Activated T-helper 1 cell treated with anti-CD3 and anti-CD28 coated beads, Interleukin-12 subunit alpha, Interleukin-12 subunit beta, Interleukin-2, Interleukin-4 antibody, amounts not matched to agents 30 ng/mL and 10 ng/mL and 1 ng/mL, durations not matched to agents 14 hours and 24 hours and 36 hours (primary cell): ENCODE measurements at regions not wholly inside any gene's neighbourhood (a gene's known extent, or its start where the extent isn't known, plus 50 kb on each side); places are given as distances from the start of the nearest gene placed in this dataset.

Experiments
- DNase-seq: peaks from one replicate; pipeline ENCODE4 v3.0.0; 2021; ENCODE audit warnings: low spot score
- H3K27ac Mint-ChIP-seq: one replicate; pipeline ENCODE4 v1.8.0; 2021; ENCODE audit warnings: mild to moderate bottlenecking, mixed read lengths
- H3K27me3 Mint-ChIP-seq: one replicate; pipeline ENCODE4 v1.8.0; 2022; ENCODE audit warnings: mild to moderate bottlenecking, moderate library complexity, mixed read lengths; ENCODE audit not compliant: insufficient read depth
- H3K36me3 Mint-ChIP-seq: one replicate; pipeline ENCODE4 v1.8.0; 2021; ENCODE audit warnings: low read depth, mixed read lengths
- H3K4me1 Mint-ChIP-seq: one replicate; pipeline ENCODE4 v1.8.0; 2021; ENCODE audit warnings: low read depth, mixed read lengths
- H3K4me3 Mint-ChIP-seq: one replicate; pipeline ENCODE4 v1.8.0; 2021; ENCODE audit warnings: mild to moderate bottlenecking, moderate library complexity, mixed read lengths
- H3K9me3 Mint-ChIP-seq: one replicate; pipeline ENCODE4 v1.8.0; 2021; ENCODE audit warnings: mixed read lengths
- intact Hi-C: fragments of 100-400 bp; cut with micrococcal nuclease; formaldehyde crosslinking; loops from one replicate; pipeline ENCODE4 v1.15.1; 2024

DNA sequence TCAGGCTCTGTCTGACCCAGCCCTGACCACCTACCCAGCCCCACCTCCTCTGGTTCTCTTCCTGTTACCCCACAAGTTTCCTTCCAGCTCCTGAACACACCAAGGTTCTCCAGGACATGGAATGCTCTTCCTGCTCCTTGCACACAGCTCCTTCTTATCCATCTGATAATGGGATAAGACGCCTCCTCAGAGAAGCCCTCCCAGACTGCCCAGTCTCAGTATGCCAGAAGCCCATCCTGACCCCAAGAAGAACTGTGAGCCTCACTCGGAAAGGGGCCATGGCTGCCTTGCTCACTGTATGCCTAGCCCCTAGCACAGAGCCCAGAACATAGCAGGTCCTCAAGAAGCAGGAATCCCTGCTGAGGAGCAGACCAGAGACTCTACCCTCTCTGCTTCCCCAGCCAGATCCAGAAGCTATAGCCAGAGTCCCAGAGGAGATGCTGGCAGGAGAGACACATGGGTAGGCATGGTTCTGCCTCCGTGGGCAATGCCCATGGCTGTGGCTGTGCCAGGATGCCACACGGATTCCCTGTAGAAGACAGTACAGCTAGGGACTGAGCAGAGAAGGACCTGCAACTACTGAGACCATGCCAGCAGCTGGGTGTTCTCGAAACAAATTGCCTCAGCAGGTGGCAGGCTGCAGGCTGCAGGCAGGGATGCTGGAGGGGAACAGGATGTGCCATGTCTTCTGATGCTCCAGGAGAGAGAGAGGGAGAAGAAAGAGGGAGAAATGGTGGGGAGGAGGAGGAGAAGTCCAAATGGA lies 74.0 kb upstream of the LINGO1 start:
- H3K27me3 Mint-ChIP-seq = no peaks in the 10 kb centered on the region
- H3K9me3 Mint-ChIP-seq = no peaks in the 10 kb centered on the region
- no peaks in the 10 kb centered on the region for H3K4me1 Mint-ChIP-seq
- intact Hi-C loops = no loop called here
- DNase-seq = no peak
- H3K27ac Mint-ChIP-seq = no peak overlapping the region
- H3K36me3 Mint-ChIP-seq = no peaks in the 10 kb centered on the region
- no peak overlapping the region for H3K4me3 Mint-ChIP-seq

DNA sequence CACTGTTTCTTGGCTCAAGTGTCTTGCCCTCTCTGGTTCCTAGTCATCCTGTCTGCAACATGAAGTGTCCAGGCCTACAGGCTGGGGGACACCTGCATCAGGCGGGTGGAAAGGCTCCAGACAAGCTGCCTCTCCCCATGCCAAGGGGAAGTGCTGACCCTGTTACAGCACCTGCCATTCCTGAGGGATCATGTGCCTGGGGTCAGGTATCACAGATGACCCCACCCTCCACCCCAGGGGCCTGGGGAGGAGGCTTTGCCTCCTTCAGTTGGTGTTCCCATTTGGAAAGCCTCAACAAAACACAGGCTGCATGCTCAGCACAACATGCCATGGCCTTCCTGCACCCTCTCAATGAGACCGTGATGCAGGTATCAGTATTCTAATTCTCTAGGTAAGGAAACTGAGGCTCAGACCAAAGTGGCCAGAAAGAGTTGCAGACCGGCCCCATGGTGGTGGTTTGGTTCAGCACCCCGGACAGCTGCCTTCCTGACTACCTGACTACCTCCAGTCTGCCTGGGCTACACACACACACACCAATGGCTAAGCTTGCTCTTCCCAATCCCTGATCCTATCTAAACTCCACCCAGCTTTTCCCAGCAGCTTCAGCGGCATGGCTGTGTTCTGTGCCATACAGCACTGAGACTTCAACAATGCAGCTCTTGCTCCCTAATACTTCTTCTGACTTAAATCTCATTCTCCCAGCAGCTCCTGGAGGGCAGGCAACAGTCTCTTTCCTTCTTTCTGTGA lies 69.7 kb upstream of the LINGO1 start:
- no peak overlapping the region for H3K27ac Mint-ChIP-seq
- H3K9me3 Mint-ChIP-seq = peaks cover 5% of the 10 kb centered on the region
- no peak for DNase-seq
- H3K27me3 Mint-ChIP-seq = no peaks in the 10 kb centered on the region
- no peak overlapping the region for H3K4me3 Mint-ChIP-seq
- no peaks in the 10 kb centered on the region for H3K4me1 Mint-ChIP-seq
- no peaks in the 10 kb centered on the region for H3K36me3 Mint-ChIP-seq
- intact Hi-C loops = no loop called here

DNA sequence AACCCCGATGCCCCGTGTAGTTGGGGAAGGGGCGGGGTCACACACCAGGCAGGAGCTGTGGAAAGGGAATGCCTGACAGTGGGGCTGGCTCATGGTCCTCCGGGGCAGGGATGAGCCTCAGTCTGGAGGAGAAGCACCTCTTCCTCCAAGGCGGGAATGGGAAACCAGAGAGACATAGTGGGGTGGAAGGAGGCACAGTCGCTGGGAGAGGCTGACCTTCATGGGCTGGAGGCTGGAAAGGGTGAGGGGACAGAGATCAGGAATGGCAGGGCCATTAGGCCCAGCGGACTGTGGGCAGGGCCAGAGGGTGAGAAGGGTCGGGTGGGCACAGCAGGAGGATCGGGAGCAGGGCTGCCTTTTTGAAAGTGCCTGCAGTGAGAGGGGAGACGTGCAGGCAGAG lies 65.8 kb upstream of the LINGO1 start:
- no peak for DNase-seq
- intact Hi-C loops = no loop called here
- Mint-ChIP-seq H3K4me1 (no peaks in the 10 kb centered on the region), H3K9me3 (peaks cover 5% of the 10 kb centered on the region), H3K4me3 (no peak overlapping the region), H3K36me3 (no peaks in the 10 kb centered on the region), H3K27me3 (no peaks in the 10 kb centered on the region), H3K27ac (no peak overlapping the region)

DNA sequence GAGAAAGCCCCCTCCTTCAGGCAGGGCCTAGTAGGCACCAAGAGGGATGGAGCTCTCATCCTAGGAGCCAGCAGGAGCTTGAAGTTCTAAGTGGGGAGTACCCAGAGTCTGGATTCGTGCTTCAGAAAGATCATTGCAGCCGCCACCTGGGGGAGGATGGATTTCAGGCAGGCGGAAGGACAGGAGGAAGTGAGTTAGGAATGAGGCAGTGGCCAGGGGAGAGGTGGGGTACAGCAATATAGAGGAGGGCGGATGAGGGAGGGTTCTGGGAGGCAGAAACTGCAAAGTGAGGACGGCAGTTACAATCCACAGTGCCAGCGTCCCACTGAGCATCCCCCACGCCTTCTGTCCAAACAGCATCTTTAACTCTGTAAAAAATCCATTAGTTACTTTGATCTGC lies 65.2 kb upstream of the LINGO1 start:
- H3K9me3 Mint-ChIP-seq = peaks cover 5% of the 10 kb centered on the region
- H3K36me3 Mint-ChIP-seq = no peaks in the 10 kb centered on the region
- intact Hi-C loops = no loop called here
- H3K27me3 Mint-ChIP-seq = peaks cover 2% of the 10 kb centered on the region
- DNase-seq = no peak
- no peak overlapping the region for H3K27ac Mint-ChIP-seq
- H3K4me1 Mint-ChIP-seq = no peaks in the 10 kb centered on the region
- H3K4me3 Mint-ChIP-seq = no peak overlapping the region

DNA sequence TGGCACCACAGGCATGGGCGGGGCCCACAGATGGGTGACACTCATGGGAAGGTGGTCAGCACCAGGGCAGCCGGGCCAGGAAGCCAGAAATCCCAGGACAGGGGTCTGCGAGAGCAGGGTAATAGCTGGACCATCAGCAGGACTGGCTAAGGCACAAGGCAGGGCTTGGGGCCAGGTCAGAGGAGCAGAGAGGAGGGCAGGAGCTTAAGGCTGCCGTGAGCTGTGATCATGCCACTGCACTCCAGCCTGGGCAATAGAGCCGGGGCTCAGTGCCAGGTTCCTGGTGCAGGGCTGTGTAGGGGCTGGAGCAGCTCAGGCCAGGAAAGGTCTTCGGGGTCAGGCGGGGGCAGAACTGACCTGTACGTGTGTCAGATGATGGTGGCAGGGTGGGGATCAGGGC lies 64.2 kb upstream of the LINGO1 start:
- Mint-ChIP-seq H3K9me3 (peaks cover 5% of the 10 kb centered on the region), H3K27ac (no peak overlapping the region), H3K27me3 (peaks cover 3% of the 10 kb centered on the region), H3K4me1 (no peaks in the 10 kb centered on the region), H3K4me3 (no peak overlapping the region), H3K36me3 (no peaks in the 10 kb centered on the region)
- DNase-seq = no peak
- intact Hi-C loops = no loop called here

DNA sequence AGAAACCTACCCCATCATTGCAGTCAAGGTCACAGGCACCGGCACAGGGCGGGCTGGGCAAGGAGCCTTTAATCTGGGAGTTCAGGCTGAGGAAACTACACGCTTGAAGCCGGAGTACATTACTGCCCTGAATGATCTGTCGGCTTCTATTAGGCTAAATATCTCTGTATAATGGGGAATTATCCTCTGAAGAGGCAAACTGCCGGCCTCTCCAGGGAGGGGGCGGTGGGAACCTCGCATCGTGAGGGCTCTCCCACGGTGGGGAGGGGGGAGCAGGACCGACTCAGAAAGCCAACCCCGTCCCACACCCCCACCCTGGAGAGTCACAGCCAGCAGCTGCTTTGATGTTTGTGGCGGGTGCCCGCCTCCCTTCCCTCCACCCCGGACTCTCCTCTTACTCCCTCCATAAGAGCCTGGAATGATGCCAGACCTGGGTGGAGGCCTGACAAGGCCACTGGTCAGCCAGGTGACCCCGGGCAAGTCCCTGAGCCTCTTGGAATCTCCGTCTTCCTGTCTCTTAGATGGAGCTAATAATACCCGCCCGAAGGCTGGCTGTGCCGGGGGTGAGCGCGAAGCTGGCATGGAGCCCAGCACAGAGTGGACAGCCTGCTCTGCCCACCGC lies 63.4 kb upstream of the LINGO1 start:
- Mint-ChIP-seq H3K27ac (no peak overlapping the region), H3K9me3 (peaks cover 5% of the 10 kb centered on the region), H3K27me3 (peaks cover 3% of the 10 kb centered on the region), H3K4me1 (no peaks in the 10 kb centered on the region), H3K4me3 (no peak overlapping the region), H3K36me3 (no peaks in the 10 kb centered on the region)
- intact Hi-C loops = no loop called here
- DNase-seq = no peak

DNA sequence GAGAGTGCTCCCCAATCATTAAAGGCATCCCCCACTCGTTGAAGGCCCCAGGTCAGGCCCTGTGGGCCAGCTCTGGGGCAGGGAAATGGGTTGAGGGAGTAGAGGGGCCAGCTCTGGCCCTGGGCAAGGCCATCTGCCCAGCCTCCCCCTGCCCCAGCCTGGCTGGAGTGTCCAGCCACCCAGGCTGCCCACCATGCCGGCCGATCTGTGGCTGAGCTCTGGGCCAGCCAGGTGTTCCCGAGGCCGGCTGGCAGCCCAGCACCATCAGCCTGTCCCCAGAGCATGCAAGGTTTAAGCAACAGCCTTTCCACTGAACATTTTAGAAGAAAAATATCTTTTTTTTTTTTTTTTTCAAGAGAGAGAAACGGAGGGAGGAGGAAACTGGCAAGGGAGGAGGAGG lies 62.8 kb upstream of the LINGO1 start:
- Mint-ChIP-seq H3K27ac (no peak overlapping the region), H3K36me3 (no peaks in the 10 kb centered on the region), H3K4me3 (no peak overlapping the region), H3K9me3 (peaks cover 5% of the 10 kb centered on the region), H3K27me3 (peaks cover 3% of the 10 kb centered on the region), H3K4me1 (no peaks in the 10 kb centered on the region)
- DNase-seq = no peak
- intact Hi-C loops = no loop called here

DNA sequence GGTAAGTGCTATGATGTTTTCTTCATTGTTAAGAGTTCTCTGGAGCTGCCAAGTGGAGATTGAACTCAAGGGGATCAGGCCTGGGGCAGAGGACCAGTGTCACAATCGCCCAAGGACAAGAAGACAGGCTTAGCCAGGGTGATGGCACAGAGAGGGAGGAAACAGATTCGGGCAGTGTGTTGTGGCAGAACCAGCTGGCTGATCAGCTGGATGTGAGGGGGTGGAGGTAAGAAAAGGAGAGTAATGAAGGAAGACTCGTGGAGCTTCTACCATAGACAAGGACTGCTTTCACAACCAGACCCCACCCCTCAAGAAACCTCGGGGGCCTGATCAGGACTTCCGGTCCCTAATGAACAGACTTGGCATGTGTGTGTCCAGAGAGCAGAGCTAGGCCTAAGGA lies 60.9 kb upstream of the LINGO1 start:
- Mint-ChIP-seq H3K36me3 (no peaks in the 10 kb centered on the region), H3K4me1 (no peaks in the 10 kb centered on the region), H3K4me3 (no peak overlapping the region), H3K9me3 (no peaks in the 10 kb centered on the region), H3K27ac (no peak overlapping the region), H3K27me3 (peaks cover 3% of the 10 kb centered on the region)
- no peak for DNase-seq
- intact Hi-C loops = no loop called here

DNA sequence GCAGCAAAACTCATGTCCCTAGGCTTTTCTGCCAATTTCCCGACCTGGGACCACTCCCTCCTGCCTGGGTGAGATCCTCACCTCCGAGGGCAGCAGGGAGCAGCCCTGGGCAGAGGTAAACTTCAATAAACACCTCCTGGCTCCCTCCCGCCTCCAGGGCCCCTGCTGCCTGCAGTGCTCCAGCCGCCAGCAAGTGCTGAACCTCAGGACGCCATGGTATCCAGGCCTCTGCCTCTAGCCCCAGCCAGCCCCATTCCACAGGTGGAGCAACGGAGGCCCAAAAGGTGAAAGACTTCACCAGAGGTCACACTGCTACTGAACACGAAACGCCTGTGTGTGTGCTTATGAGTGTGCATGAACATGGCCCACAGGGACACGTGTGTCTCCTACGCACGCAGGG lies 59.9 kb upstream of the LINGO1 start:
- Mint-ChIP-seq H3K27ac (no peak overlapping the region), H3K4me1 (no peaks in the 10 kb centered on the region), H3K27me3 (peaks cover 3% of the 10 kb centered on the region), H3K36me3 (no peaks in the 10 kb centered on the region), H3K9me3 (no peaks in the 10 kb centered on the region), H3K4me3 (no peak overlapping the region)
- DNase-seq = no peak
- intact Hi-C loops = no loop called here

DNA sequence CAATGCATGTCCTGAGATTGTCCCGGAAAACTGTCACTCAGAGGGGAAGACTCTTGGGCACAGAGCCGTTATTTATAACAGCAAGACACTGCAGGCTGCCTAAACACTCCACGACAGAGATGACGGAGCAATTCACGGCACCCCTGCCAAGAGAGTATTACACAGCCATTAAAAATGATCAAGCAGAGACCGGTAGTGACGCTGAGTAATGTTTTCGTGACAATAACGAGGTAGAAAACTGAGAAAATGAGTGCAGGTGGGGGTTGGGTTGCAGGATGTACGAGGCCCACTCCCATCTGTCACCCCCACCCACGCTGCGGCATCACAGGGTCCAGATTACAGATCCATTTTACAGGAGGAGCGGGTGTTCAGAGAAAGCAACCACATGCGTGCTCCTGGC lies 58.9 kb upstream of the LINGO1 start:
- no peak for DNase-seq
- Mint-ChIP-seq H3K27ac (no peak overlapping the region), H3K27me3 (peaks cover 3% of the 10 kb centered on the region), H3K9me3 (no peaks in the 10 kb centered on the region), H3K36me3 (no peaks in the 10 kb centered on the region), H3K4me1 (no peaks in the 10 kb centered on the region), H3K4me3 (no peak overlapping the region)
- intact Hi-C loops = no loop called here

DNA sequence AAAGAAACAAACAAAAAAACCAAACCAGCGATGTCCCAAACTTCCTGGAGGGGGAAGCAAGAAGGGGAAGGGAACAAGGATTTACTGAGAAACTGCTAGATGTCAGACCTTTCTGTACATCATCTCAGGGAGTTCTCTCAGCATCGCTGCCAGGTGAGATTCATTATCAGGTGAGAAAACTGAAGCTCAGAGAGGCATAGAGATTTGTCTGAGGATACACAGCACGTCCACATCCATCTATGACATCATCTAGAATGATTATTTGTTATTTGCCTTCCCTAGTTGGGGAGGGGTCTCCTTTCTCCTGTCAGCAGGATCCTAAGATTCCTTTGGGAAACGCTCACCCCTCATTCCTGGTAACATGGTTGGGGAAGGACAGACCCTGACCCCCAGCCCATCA lies 57.1 kb upstream of the LINGO1 start:
- Mint-ChIP-seq H3K36me3 (no peaks in the 10 kb centered on the region), H3K4me1 (no peaks in the 10 kb centered on the region), H3K9me3 (no peaks in the 10 kb centered on the region), H3K4me3 (no peak overlapping the region), H3K27ac (no peak overlapping the region), H3K27me3 (peaks cover 3% of the 10 kb centered on the region)
- no peak for DNase-seq
- intact Hi-C loops = no loop called here

DNA sequence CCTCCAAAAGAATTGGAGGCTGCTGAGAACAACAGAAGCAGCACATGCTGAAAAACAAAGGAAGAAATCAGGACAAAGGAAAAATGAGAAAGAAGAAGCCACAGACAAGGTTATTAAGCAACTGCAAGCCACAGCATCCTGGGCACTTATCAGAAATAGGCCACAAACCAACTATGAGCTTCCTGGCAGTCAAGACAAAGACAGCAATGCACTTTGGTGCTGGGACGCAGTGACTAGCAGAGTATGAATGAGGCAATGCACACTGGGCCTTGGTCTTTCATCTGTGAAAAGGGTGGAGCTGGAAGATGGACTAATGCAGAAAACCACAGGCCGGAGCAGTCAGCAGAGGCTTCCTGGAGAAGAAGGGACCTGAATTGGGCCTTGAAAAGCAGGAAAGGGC lies 56.0 kb upstream of the LINGO1 start:
- no peaks in the 10 kb centered on the region for H3K36me3 Mint-ChIP-seq
- H3K9me3 Mint-ChIP-seq = no peaks in the 10 kb centered on the region
- H3K4me1 Mint-ChIP-seq = no peaks in the 10 kb centered on the region
- no peak overlapping the region for H3K4me3 Mint-ChIP-seq
- no peak overlapping the region for H3K27ac Mint-ChIP-seq
- intact Hi-C loops = no loop called here
- peaks cover 3% of the 10 kb centered on the region for H3K27me3 Mint-ChIP-seq
- no peak for DNase-seq

DNA sequence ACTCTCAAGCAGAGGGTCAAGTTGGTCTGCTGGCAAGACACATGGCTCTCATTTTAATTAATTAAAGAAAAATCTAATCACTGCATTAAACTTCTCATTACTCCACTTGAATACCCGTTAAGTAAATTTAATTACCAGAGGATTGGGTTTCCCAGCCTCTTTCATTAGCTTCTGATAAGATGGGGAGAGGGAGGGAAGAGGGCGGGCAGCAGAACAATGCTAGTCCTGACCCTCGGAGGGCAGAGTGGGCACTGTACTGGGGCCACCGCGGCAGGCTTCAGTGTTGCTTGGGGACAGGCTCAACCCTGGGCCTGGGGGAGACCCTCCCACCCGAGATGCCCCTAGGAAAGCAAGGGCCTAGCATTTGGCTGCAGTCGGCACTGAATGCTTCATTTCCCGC lies 55.6 kb upstream of the LINGO1 start:
- intact Hi-C loops = no loop called here
- no peak overlapping the region for H3K27ac Mint-ChIP-seq
- H3K4me3 Mint-ChIP-seq = no peak overlapping the region
- H3K27me3 Mint-ChIP-seq = peaks cover 3% of the 10 kb centered on the region
- H3K9me3 Mint-ChIP-seq = no peaks in the 10 kb centered on the region
- no peaks in the 10 kb centered on the region for H3K4me1 Mint-ChIP-seq
- H3K36me3 Mint-ChIP-seq = no peaks in the 10 kb centered on the region
- no peak for DNase-seq
